ENCODE measurements at regions not wholly inside any gene's neighbourhood (a gene's known extent, or its start where the extent isn't known, plus 50 kb on each side); places are given as distances from the start of the nearest gene placed in this dataset.

DNA sequence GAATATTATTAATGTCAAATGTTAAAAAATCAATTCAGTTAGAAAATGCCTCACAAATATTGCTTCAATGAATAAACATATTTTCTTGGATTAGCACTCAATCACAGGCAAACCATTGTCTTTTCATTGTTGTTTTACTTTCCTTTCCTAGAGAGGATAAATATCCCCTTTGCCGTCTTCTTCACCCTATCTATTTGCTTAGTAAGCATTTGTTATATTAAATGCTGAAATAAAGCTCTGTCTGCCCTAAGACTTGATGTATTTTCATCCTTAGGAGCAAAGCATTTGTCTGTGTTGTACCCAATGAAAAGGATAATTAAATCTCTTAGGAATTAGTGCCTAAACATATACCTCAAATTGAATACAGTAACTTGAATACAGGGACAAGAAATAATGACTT is 1071.2 kb upstream of the GYPC start:
- Histone ChIP-seq H3K27ac (ENCODE audit: insufficient read depth, low read length) (no peak overlapping the region), H4K20me1 (ENCODE audit: control insufficient read depth, extremely low read depth, insufficient read depth, low read length) (no peaks in the 10 kb centered on the region), H3K27me3 (ENCODE audit: control insufficient read depth, insufficient read depth, low read length) (no peaks in the 10 kb centered on the region), H3K9me3 (ENCODE audit: control insufficient read depth, insufficient read depth, low read depth, low read length) (no peaks in the 10 kb centered on the region), H3K4me1 (ENCODE audit: control insufficient read depth, extremely low read depth, insufficient read depth, low read length) (no peaks in the 10 kb centered on the region), H2AFZ (ENCODE audit: low read length) (no peak overlapping the region), H3K9ac (ENCODE audit: insufficient read depth, low read length) (no peak overlapping the region), H3K4me3 (replicated peaks in 1 of 4; ENCODE audit: control extremely low read depth in 1 of 4, insufficient read depth in 1 of 4, low read depth in 3 of 4, low read length in 4 of 4) (no peak overlapping the region), H3K36me3 (ENCODE audit: control insufficient read depth, insufficient read depth, low read length) (no peaks in the 10 kb centered on the region), H3K79me2 (ENCODE audit: control insufficient read depth, insufficient read depth, low read length) (no peaks in the 10 kb centered on the region), H3K4me2 (ENCODE audit: extremely low read depth, insufficient read depth, low read length) (no peak overlapping the region)
- no peak for TF ChIP-seq EZH2 (IDR thresholded peaks at IDR 0.05; ENCODE audit: low read length, missing control alignments)
- TF ChIP-seq, protein P1, sequence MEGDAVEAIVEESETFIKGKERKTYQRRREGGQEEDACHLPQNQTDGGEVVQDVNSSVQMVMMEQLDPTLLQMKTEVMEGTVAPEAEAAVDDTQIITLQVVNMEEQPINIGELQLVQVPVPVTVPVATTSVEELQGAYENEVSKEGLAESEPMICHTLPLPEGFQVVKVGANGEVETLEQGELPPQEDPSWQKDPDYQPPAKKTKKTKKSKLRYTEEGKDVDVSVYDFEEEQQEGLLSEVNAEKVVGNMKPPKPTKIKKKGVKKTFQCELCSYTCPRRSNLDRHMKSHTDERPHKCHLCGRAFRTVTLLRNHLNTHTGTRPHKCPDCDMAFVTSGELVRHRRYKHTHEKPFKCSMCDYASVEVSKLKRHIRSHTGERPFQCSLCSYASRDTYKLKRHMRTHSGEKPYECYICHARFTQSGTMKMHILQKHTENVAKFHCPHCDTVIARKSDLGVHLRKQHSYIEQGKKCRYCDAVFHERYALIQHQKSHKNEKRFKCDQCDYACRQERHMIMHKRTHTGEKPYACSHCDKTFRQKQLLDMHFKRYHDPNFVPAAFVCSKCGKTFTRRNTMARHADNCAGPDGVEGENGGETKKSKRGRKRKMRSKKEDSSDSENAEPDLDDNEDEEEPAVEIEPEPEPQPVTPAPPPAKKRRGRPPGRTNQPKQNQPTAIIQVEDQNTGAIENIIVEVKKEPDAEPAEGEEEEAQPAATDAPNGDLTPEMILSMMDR (conservative IDR thresholded peaks at IDR 0.05 in 1 of 2, IDR thresholded peaks at IDR 0.05 in 1 of 2; ENCODE audit: low read depth in 1 of 2, low read length in 2 of 2) = no peak
- no peak for DNase-seq (ENCODE audit: low read depth in 2 of 2)

DNA sequence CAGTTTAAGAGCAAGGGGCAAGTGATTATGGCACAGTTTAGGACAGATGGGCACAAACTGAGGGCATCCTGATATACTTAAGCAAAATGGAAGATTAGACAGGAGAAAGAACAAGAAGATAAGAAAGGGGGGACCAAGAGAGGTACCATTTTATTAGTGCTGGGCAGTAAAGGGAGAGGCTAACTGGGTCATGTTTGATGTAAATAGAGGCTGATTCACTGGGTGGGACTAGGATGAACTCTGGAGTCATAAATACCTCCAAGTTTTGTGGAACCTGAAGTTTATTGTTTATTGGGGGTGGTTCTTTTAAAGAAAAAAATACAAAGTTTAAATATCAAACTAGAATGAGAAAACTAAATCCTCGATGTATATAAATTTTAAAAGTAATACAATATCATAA is 1067.2 kb upstream of the GYPC start:
- no peak for TF ChIP-seq EZH2 (IDR thresholded peaks at IDR 0.05; ENCODE audit: low read length, missing control alignments)
- TF ChIP-seq, protein P1 (conservative IDR thresholded peaks at IDR 0.05 in 1 of 2, IDR thresholded peaks at IDR 0.05 in 1 of 2; ENCODE audit: low read depth in 1 of 2, low read length in 2 of 2) = no peak
- Histone ChIP-seq H3K9ac (ENCODE audit: insufficient read depth, low read length) (no peak overlapping the region), H3K4me1 (ENCODE audit: control insufficient read depth, extremely low read depth, insufficient read depth, low read length) (no peaks in the 10 kb centered on the region), H3K36me3 (ENCODE audit: control insufficient read depth, insufficient read depth, low read length) (no peaks in the 10 kb centered on the region), H3K27me3 (ENCODE audit: control insufficient read depth, insufficient read depth, low read length) (no peaks in the 10 kb centered on the region), H3K9me3 (ENCODE audit: control insufficient read depth, insufficient read depth, low read depth, low read length) (no peaks in the 10 kb centered on the region), H2AFZ (ENCODE audit: low read length) (no peak overlapping the region), H3K79me2 (ENCODE audit: control insufficient read depth, insufficient read depth, low read length) (no peaks in the 10 kb centered on the region), H3K27ac (ENCODE audit: insufficient read depth, low read length) (no peak overlapping the region), H4K20me1 (ENCODE audit: control insufficient read depth, extremely low read depth, insufficient read depth, low read length) (no peaks in the 10 kb centered on the region), H3K4me3 (replicated peaks in 1 of 4; ENCODE audit: control extremely low read depth in 1 of 4, insufficient read depth in 1 of 4, low read depth in 3 of 4, low read length in 4 of 4) (no peak overlapping the region), H3K4me2 (ENCODE audit: extremely low read depth, insufficient read depth, low read length) (no peak overlapping the region)
- DNase-seq (ENCODE audit: low read depth in 2 of 2) = no peak

DNA sequence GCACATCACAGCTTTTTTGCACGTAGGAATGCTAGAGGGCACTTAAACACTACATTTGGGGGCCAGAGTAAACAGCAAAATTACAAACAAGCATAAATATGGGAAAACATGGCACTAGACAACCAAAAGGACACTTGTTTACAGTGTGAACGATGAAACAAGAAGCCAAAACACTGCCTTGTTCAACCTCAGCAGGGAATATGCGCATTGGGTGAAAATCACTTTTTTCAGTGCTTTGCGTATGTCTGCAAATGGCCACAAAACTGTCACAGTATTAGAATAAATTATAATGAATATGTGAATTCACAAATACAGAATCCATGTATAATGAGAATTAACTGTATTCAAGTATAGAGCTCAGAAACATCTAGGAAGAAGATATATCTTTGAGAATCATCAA is 1064.0 kb upstream of the GYPC start:
- Histone ChIP-seq H3K9me3 (ENCODE audit: control insufficient read depth, insufficient read depth, low read depth, low read length) (no peaks in the 10 kb centered on the region), H2AFZ (ENCODE audit: low read length) (no peak overlapping the region), H3K36me3 (ENCODE audit: control insufficient read depth, insufficient read depth, low read length) (no peaks in the 10 kb centered on the region), H3K9ac (ENCODE audit: insufficient read depth, low read length) (no peak overlapping the region), H3K27ac (ENCODE audit: insufficient read depth, low read length) (no peak overlapping the region), H3K4me3 (replicated peaks in 1 of 4; ENCODE audit: control extremely low read depth in 1 of 4, insufficient read depth in 1 of 4, low read depth in 3 of 4, low read length in 4 of 4) (no peak overlapping the region), H4K20me1 (ENCODE audit: control insufficient read depth, extremely low read depth, insufficient read depth, low read length) (no peaks in the 10 kb centered on the region), H3K4me1 (ENCODE audit: control insufficient read depth, extremely low read depth, insufficient read depth, low read length) (no peaks in the 10 kb centered on the region), H3K27me3 (ENCODE audit: control insufficient read depth, insufficient read depth, low read length) (no peaks in the 10 kb centered on the region), H3K79me2 (ENCODE audit: control insufficient read depth, insufficient read depth, low read length) (no peaks in the 10 kb centered on the region), H3K4me2 (ENCODE audit: extremely low read depth, insufficient read depth, low read length) (no peak overlapping the region)
- no peak for DNase-seq (ENCODE audit: low read depth in 2 of 2)
- no peak for TF ChIP-seq EZH2 (IDR thresholded peaks at IDR 0.05; ENCODE audit: low read length, missing control alignments)
- TF ChIP-seq, protein P1 (conservative IDR thresholded peaks at IDR 0.05 in 1 of 2, IDR thresholded peaks at IDR 0.05 in 1 of 2; ENCODE audit: low read depth in 1 of 2, low read length in 2 of 2) = no peak

Data from fibroblast of lung (primary cell).